ENCODE measurements at regions not wholly inside any gene's neighbourhood (a gene's known extent, or its start where the extent isn't known, plus 50 kb on each side); places are given as distances from the start of the nearest gene placed in this dataset.

- no peak for TF ChIP-seq CTCF (IDR thresholded peaks at IDR 0.05)
- TF ChIP-seq POLR2A (IDR thresholded peaks at IDR 0.05): no peak
These were observed 220.8 kb upstream of the TCERG1L start for GRCh38 chr10:131532291-131532690.
